GM21529 (cell line): ENCODE measurements at regions not wholly inside any gene's neighbourhood (a gene's known extent, or its start where the extent isn't known, plus 50 kb on each side); places are given as distances from the start of the nearest gene placed in this dataset.

Source experiments
- ATAC-seq: cut with Tn5 transposase; IDR thresholded peaks from one replicate; pipeline ENCODE4 v1.9.1; 2021; ENCODE audit not compliant: unreplicated experiment

DNA sequence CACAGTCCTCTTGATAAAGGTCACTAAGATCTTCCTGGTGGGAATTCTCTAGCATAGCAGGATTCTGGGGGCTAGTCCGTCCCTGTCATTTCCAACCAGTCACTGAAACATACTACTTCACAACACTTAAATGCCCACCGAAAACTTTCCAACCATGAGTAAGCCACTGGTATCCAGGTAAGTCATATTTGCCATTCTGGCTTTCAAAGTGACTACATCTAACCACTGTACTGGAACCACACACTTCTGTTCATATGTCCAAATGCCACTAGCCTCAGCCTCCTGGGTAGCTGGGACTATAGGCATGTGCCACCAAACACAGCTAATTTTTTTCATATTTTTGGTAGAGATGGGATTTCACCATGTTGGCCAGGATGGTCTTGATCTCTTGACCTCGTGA lies 64.3 kb upstream of the VANGL1 start:
- no peak for ATAC-seq

DNA sequence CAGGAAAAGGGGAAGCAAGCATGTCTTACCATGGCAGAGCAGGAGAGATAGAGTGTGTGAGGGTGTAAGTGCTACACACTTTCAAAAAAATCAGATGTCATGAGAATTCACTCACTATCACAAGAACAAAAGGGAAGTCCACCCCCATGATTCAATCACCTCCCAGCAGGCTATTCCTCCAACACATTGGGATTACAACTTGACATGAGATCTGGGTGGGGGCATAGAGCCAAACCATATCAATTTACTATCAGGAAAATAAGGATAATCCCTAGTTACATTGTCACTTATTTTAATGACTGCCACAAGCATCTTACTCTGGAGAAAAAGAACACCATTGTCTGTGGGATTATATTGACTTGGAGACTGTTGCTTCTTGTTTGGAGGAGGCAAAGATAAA lies 66.1 kb upstream of the VANGL1 start:
- no peak for ATAC-seq

DNA sequence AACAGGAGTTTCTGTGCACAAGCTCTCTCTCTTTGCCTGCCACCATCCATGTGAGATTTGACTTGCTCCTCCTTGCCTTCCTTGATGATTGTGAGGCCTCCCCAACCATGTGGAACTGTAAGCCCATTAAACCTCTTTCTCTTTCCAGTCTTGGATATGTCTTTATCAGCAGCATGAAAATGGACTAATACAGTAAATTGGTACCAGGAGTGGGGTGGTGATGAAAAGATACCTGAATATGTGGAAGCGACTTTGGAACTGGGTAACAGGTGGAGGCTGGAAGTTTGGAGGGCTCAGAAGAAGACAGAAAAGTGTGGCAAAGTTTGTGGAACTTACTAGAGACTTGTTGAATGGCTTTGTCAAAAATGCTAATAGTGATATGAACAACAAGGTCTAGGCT lies 69.1 kb upstream of the VANGL1 start:
- no peak for ATAC-seq

DNA sequence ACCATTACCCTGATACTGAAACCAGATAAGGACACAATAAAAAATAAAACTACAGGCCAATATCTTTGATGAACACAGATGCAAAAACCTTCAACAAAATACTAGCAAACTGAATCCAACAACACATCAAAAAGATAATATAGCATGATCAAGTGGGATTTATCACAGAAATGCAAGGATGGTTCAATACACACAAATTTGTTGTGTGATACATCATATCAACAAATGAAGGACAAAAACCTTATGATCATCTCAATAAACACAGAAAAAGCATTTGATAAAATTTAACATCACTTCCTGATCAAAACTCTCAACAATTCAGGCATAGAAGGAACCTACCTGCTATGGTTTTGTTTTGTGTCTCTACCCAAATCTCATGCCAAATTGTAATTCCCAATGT lies 74.3 kb upstream of the VANGL1 start:
- no peak for ATAC-seq

DNA sequence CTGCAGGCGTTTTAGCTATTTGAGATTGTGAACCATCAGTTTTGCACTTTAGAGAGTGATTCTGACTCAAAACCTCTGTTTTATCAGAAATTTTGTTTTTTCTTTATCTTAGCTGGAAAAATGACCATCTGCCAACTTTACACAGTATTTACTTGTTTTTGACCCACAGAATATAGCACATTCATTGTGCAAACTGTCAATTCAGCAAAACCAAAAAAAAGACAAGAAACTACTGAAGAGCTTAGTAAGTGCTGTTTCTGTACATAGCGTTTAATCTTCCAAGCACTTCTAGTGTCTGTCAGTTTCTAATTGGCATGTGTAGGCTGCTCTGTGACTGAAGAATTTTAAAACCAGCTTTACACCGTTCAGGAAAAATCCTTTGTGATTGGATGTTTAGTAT lies 76.0 kb upstream of the VANGL1 start:
- ATAC-seq: no peak

DNA sequence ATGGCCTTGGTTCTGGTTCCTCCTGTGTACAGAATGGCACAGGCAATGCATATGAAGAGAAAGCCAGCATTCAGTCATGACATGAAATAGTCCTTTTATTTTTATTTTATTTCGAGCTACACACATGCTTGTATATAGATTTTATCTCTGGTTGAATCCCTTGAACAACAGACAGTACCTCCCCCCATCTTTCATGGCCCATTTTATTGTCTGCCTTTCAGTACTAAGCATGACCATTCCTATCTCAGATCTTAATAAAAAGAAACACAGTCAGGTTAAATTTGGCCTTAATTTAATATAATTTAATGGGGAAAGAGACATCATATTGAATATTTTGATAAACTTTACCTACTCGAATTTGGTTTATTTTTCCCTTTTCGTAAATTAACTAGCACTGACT lies 76.4 kb upstream of the VANGL1 start:
- ATAC-seq: no peak

DNA sequence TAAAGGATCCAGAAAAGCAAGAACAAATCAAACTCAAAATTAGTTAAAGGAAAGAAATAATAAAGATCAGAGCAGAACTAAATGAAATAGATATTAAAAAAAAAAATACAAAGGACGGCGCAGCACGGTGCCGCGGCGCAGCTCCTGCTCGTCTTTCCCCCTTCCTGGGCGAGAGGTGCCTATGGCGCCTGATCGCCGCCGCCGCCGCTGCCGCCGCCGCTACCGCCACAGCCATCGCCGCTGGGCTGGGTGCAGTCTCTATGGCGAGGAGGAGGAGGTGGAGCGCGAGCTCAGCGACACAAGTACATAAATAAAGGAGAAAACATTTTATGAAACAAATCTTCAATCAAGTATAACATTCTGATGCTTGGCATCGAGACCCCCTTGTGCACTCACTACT lies 77.6 kb upstream of the VANGL1 start:
- no peak for ATAC-seq

DNA sequence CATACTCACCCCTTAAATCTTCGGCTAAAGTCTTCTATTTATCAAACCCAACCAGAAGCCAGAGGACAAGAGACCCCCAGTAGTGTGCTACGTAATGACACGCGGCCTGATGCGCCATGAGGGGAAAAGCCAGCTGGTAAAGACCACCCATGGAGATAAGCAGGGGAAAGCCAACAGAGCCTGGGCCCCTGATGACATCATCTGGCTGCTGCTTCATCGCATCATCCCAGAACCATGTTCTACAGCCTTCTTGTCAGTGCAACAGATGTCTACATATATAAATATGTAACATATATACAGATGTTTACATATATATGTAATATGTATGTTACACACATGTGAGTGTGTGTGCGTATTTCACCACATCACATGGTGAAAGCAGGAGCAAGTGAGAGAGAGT lies 81.7 kb upstream of the VANGL1 start:
- ATAC-seq: no peak

- ATAC-seq: no peak
Observed at GRCh38 chr1:115558275-115558674, 83.5 kb upstream of the VANGL1 start.

DNA sequence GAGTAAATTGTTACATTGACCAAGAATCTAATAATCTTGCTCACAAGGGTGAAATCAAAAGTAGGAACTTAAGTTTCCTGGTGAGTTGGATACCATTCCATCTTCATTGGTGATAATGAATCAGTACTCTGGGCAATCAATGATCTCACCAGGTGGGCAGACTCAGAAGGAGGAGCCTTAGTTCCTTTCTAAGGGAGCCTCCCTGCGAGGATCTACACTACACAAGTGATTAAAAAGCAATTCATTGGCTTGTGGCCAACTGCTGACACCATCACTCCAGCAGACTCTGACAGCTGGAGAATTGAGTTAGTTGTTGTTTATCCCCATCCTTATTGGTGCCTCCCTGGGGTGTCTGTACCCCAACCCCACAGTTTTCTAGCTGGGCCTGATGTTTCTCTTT lies 84.1 kb upstream of the VANGL1 start:
- no peak for ATAC-seq

DNA sequence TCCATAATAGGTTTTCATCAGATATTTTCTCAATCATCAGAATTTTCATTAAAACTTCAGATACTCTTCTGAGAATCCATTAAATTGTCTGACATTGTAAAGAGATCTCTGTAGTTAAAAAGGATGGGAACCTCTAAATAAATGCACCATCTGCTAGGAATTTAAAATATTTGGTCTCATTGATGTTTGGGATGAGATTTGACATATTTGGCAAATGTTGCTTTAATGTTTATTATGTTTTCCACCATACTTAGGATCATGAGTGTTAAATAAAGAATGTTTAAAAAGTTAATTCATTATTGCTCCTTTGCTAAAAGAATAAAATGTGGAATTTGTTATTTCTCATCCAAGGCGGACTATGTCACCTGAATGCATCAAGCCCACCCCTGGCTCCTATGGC lies 85.5 kb upstream of the VANGL1 start:
- ATAC-seq: no peak

DNA sequence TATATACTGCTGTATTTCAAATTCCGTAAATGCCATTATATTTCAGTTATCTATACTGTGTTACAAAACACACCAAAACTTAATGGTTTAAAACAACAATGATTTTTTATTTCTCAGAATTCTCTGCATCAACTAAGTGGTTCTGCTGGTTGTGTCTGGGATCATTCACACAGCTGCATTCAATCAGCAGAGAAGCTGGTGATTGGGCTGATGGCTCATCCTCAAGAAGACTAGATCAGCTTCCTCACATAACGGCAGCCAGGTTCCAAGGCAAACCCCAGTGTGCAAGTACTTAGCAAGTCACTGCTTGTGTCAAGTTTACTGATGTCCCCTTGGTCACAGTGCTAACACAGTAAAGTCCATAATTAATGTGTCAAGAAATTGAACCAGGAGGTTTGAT lies 86.3 kb upstream of the VANGL1 start:
- no peak for ATAC-seq

- no peak for ATAC-seq
Observed at GRCh38 chr1:115547696-115548095, 94.1 kb upstream of the VANGL1 start.

GRCh38 chr1:115546846-115547245 lies 94.9 kb upstream of the VANGL1 start:
- no peak for ATAC-seq

- ATAC-seq: no peak
Observed at GRCh38 chr1:115545791-115546733, 95.7 kb upstream of the VANGL1 start.

DNA sequence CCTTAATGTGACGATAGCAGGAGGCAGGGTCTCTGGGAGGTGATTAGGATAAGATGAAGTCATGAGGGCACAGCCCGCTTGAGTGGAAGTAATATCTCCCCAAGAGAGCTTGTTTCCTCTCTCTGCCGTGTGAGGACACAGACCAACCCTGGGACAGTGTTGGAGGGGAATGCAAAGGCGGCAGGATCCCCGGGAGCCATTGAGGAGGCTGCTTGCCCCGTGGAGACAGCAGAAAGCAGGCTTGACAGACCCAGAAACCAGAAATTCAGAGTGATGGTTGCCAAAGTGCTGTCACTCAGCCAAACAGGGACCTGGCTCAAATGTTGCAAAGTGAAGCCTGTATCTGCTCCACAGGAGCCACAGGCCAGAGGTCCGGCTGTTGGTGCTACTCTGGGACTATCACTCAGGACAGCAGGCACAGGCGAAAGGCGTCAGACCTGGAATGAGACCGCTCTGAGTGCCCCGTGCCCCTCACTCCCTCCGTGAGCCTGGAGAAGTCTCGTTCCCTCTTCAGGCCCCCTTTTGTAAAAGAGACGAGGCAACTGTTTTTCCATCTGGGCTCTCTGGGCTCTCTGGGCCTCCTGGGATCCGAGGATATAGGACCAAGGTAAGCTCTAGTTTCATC lies 96.6 kb upstream of the VANGL1 start:
- no peak for ATAC-seq

DNA sequence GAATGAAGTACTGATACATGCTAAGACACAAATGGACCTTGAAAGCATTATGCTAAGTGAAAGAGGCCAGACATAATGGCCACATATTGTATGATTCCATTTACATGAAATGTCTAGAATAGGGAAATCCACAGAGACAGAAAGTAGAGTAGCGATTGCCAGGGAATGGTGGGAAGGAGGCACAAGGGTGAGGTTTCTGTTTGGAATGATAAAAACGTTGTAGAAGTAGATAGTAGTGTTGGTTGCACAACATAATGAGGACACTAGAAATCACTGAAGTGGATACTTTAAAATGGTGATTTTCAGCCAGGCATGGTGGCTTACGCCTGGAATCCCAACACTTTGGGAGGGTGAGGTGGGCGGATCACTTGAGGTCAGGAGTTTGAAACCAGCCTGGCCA lies 97.6 kb upstream of the VANGL1 start:
- ATAC-seq: no peak

DNA sequence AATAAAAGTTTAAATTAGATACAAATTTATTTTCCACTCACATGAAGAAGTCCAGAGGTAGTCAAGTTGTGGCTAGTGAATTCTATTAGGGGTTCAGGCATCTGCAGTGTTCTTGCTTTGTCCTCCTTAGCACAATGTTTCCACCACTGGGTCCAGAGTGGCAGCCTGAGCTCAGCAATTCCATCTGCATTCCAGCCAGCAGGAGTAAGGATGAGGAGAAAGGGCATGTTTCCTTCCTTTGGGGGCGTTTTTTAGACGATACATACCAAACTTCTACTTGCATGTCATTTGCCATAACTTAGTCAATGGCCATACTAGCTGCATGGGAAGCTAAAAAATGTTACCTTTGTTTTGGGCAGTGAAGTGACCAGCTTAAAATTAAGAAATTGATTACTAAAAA lies 98.5 kb upstream of the VANGL1 start:
- ATAC-seq: no peak

- no peak for ATAC-seq
Observed at GRCh38 chr1:115539736-115540135, 102.0 kb upstream of the VANGL1 start.

DNA sequence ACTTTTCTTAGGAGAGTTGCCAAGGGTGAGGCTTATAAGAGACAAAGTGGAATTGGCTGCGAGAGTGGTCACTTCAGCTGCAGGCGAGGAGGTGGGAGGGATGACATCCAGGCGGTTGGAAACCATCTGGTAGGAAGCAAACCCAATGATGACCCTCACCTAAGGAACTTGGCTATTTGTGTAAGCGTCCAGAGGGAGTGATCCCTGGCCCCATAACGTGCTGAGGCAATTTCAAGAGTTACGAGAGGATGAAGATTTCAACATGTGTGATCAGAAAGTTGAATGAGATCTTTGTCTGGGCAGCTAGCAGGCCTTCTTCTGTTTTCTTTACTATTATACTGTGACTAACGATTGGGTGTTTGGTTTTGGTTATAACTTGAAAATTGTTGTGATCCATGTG lies 102.7 kb upstream of the VANGL1 start:
- no peak for ATAC-seq

DNA sequence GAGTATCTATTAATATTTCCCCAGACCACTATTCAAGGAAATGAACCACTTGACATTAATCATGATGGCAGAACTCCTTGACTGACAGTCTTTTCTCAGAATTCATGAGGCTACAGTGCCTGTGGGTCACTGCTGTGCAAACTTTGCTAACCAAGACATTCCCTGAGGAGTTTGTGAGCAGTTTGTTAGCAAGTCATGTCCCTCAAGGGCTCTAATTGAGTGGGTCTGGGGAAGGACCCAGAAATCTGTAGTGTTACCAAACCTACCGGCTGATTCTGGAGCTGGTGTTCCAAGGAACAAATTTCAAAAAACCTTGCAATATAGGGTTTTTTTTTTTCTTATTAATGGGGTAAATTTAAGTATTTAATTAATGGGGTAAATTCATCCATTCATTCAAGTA lies 103.2 kb upstream of the VANGL1 start:
- no peak for ATAC-seq

DNA sequence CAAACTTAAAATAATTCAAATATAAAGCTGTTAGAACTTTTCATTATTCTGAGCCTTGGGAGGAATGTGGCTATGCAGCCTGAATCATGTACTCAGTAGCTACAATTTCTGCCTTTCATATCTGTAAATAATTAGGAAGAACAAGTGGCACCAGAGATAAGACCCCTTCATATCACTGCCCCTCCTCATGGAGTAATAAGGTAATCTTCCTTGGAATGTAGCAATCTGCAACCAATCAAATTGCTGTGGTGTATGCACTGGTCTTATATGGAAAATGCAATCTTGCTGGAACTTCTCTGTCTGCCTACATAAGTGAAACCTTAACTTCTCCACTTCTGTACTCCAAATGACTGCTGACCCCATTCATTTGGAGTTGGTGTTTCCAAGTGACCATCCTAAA lies 104.4 kb upstream of the VANGL1 start:
- no peak for ATAC-seq
